Sigmoid colon (tissue), 3 donors: ENCODE measurements at regions not wholly inside any gene's neighbourhood (a gene's known extent, or its start where the extent isn't known, plus 50 kb on each side); places are given as distances from the start of the nearest gene placed in this dataset.
"Not testable (repeated sequence)": the region's sequence is repeated elsewhere in the genome, so short reads cannot be mapped to it uniquely, and the experiment has no call there.

Experiments used
- POLR2A ChIP-seq, 2 donors: fragments of 450-650 bp; IDR thresholded peaks; one replicate each; pipeline ENCODE4 v1.6.1; 2016; ENCODE audit warnings: antibody characterized with exemption in 2 of 2, mild to moderate bottlenecking in 2 of 2, moderate library complexity in 2 of 2
- TF ChIP-seq, protein P1 (sequence below), 4 experiments: fragments of 450-650 bp in 3 of 4; fragments of 200-600 bp in 1 of 4; IDR thresholded peaks; one replicate each; pipeline ENCODE4 v1.5.1; 2016 to 2019; ENCODE audit warnings: antibody characterized with exemption in 4 of 4, mild to moderate bottlenecking in 3 of 4, moderate library complexity in 2 of 4

DNA sequence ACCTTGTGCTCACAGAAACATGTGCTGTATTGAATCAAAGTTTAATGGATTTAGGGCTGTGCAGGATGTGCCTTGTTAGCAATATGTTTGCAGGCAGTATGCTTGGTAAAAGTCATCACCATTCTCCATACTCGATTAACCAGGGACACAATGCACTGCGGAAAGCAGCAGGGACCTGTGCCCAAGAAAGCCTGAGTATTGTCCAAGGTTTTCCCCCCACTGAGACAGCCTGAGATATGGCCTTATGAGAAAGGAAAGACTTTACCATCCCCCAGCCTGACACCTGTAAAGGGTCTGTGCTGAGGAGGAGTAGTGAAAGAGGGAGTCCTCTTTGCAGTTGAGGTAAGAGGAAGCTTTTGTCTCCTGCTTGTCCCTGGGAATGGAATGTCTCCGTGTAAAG lies 476.2 kb downstream of the DIRAS2 start:
- TF ChIP-seq, protein P1, sequence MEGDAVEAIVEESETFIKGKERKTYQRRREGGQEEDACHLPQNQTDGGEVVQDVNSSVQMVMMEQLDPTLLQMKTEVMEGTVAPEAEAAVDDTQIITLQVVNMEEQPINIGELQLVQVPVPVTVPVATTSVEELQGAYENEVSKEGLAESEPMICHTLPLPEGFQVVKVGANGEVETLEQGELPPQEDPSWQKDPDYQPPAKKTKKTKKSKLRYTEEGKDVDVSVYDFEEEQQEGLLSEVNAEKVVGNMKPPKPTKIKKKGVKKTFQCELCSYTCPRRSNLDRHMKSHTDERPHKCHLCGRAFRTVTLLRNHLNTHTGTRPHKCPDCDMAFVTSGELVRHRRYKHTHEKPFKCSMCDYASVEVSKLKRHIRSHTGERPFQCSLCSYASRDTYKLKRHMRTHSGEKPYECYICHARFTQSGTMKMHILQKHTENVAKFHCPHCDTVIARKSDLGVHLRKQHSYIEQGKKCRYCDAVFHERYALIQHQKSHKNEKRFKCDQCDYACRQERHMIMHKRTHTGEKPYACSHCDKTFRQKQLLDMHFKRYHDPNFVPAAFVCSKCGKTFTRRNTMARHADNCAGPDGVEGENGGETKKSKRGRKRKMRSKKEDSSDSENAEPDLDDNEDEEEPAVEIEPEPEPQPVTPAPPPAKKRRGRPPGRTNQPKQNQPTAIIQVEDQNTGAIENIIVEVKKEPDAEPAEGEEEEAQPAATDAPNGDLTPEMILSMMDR (IDR thresholded peaks at IDR 0.05) = not testable (repeated sequence)
- TF ChIP-seq POLR2A (IDR thresholded peaks at IDR 0.05) = not testable (repeated sequence)
